HepG2 (cell line): ENCODE measurements at regions not wholly inside any gene's neighbourhood (a gene's known extent, or its start where the extent isn't known, plus 50 kb on each side); places are given as distances from the start of the nearest gene placed in this dataset.

Source experiments
- ATAC-seq: fragments of 200-7000 bp; cut with Tn5 transposase; 3 replicates; pipeline ENCODE4 v1.9.1; 2020; ENCODE audit warnings: mild to moderate bottlenecking, moderate library complexity
- BruUV-seq: library from RNA; stranded (reverse); fragments of 400-500 nt; replicated peaks from 2 replicates; lab custom pipeline; 2021; lab: Mats Ljungman, UMichigan
- CTCF ChIA-PET: fragments of 300-600 bp; formaldehyde crosslinking; extraction: SDS; loops from one replicate; lab custom pipeline; 2021; ENCODE audit warnings: low total read pairs, inconsistent platforms, low intra/inter-chr PET ratio; lab: Yijun Ruan, JAX
- POLR2A ChIA-PET: fragments of 350-600 bp; sonication (Branson Sonifier 250); formaldehyde crosslinking; loops from one replicate; lab custom pipeline; 2020; ENCODE audit warnings: antibody characterized with exemption, inconsistent platforms; lab: Yijun Ruan, JAX
- DNase-seq: peaks from one replicate; pipeline ENCODE4 v3.0.0-alpha.2; 2015; ENCODE audit warnings: low spot score
- FAIRE-seq: peaks from 3 replicates; lab custom pipeline; 2011; peaks lifted over from hg19 to GRCh38; lab: Jason Lieb, UNC
- H2AFZ ChIP-seq: one replicate; pipeline ENCODE4 v1.6.1; 2011; ENCODE audit warnings: low read length, inconsistent platforms
- H3K27ac ChIP-seq: fragments of 300-600 bp; 3 replicates; pipeline ENCODE4 v1.8.0; 2011; ENCODE audit warnings: mixed run types, mild to moderate bottlenecking, mixed read lengths, low read length, inconsistent platforms; ENCODE audit not compliant: insufficient read depth; ENCODE audit errors: extremely low read length
- H3K27me3 ChIP-seq, 2 experiments: fragments of 200-600 bp in 1 of 2; 2 replicates in 1 of 2; 3 replicates in 1 of 2; pipeline versions ENCODE4 v1.6.0 to v1.8.0; 2011; ENCODE audit warnings: low read length in 2 of 2, mild to moderate bottlenecking in 2 of 2, moderate library complexity in 2 of 2, inconsistent platforms in 1 of 2; ENCODE audit not compliant: insufficient read depth in 2 of 2, control insufficient read depth in 1 of 2
- H3K36me3 ChIP-seq, 2 experiments: fragments of 200-600 bp in 1 of 2; replicated peaks in 1 of 2; 2 replicates in 1 of 2; 3 replicates in 1 of 2; pipeline versions ENCODE4 v1.5.1 to v1.8.0; 2011; ENCODE audit warnings: low read length in 2 of 2, inconsistent platforms in 1 of 2; ENCODE audit not compliant: insufficient read depth in 2 of 2, control insufficient read depth in 1 of 2
- H3K4me1 ChIP-seq: 2 replicates; pipeline ENCODE4 v1.5.1; 2012; ENCODE audit warnings: low read length, inconsistent platforms; ENCODE audit not compliant: insufficient read depth
- H3K4me2 ChIP-seq: 2 replicates; pipeline ENCODE4 v1.6.0; 2011; ENCODE audit warnings: low read depth, low read length, inconsistent platforms
- H3K4me3 ChIP-seq, 3 experiments: fragments of 200-600 bp in 1 of 3; sonication (generic), shearing (Covaris generic) in 1 of 3; replicated peaks in 1 of 3; 2 replicates each; pipeline ENCODE4 v1.5.1; 2011 to 2016; ENCODE audit warnings: low read length in 3 of 3, inconsistent platforms in 2 of 3, low read depth in 2 of 3, mild to moderate bottlenecking in 2 of 3, control low read depth in 1 of 3, mixed read lengths in 1 of 3; ENCODE audit not compliant: insufficient read depth in 1 of 3
- H3K79me2 ChIP-seq: one replicate; pipeline ENCODE4 v1.6.1; 2011; ENCODE audit warnings: low read length, inconsistent platforms; ENCODE audit not compliant: insufficient read depth
- H3K9ac ChIP-seq: 2 replicates; pipeline ENCODE4 v1.6.0; 2011; ENCODE audit warnings: mild to moderate bottlenecking, low read depth, low read length, inconsistent platforms; ENCODE audit not compliant: insufficient read depth
- H3K9me3 ChIP-seq: 2 replicates; pipeline ENCODE4 v1.5.1; 2012; ENCODE audit warnings: mild to moderate bottlenecking, low read length
- H4K20me1 ChIP-seq: 2 replicates; pipeline ENCODE4 v1.6.0; 2011; ENCODE audit warnings: inconsistent platforms, mild to moderate bottlenecking, low read length, moderate library complexity; ENCODE audit not compliant: insufficient read depth
- CREM ChIP-seq, 2 experiments: sonication (generic) in 1 of 2; formaldehyde crosslinking in 1 of 2; IDR thresholded peaks; 2 replicates each; pipeline versions ENCODE4 v1.4.0 to v1.6.1; 2016 to 2020; ENCODE audit warnings: antibody characterized with exemption in 1 of 2, mild to moderate bottlenecking in 1 of 2, missing genetic modification reagents in 1 of 2
- EED ChIP-seq: sonication (generic); formaldehyde crosslinking; IDR thresholded peaks from 2 replicates; pipeline ENCODE4 v1.5.0; 2020; ENCODE audit warnings: mild to moderate bottlenecking, missing genetic modification reagents
- FIP1L1 ChIP-seq: fragments of 200-400 bp; formaldehyde crosslinking; IDR thresholded peaks from 2 replicates; pipeline ENCODE4 v1.6.1; 2018; ENCODE audit warnings: low read depth, mild to moderate bottlenecking, low read length, moderate library complexity, borderline replicate concordance; ENCODE audit not compliant: insufficient read depth
- GTF3A ChIP-seq: sonication (generic); formaldehyde crosslinking; conservative IDR thresholded peaks from 2 replicates; pipeline ENCODE4 v1.4.0; 2020; ENCODE audit warnings: mild to moderate bottlenecking, missing genetic modification reagents
- NR2F2 ChIP-seq: IDR thresholded peaks from 2 replicates; pipeline ENCODE4 v1.6.1; 2012; ENCODE audit warnings: low read depth, inconsistent platforms, borderline replicate concordance
- SMYD3 ChIP-seq: sonication (generic); formaldehyde crosslinking; IDR thresholded peaks from 2 replicates; pipeline ENCODE4 v1.8.1; 2023; ENCODE audit warnings: mild to moderate bottlenecking, missing genetic modification reagents
- THAP11 ChIP-seq: IDR thresholded peaks from 2 replicates; pipeline ENCODE4 v1.6.1; 2016; ENCODE audit warnings: missing biosample characterization, missing genetic modification reagents
- ZBTB7A ChIP-seq: sonication (generic); formaldehyde crosslinking; IDR thresholded peaks from 2 replicates; pipeline ENCODE4 v1.8.0; 2022; ENCODE audit warnings: mild to moderate bottlenecking, missing genetic modification reagents
- ZBTB7B ChIP-seq: sonication (generic); formaldehyde crosslinking; IDR thresholded peaks from 2 replicates; pipeline ENCODE4 v1.4.0; 2020; ENCODE audit warnings: missing genetic modification reagents
- ZNF260 ChIP-seq: sonication (generic); formaldehyde crosslinking; IDR thresholded peaks from 2 replicates; pipeline ENCODE4 v1.4.0; 2020; ENCODE audit warnings: missing genetic modification reagents, low read depth, mild to moderate bottlenecking, borderline replicate concordance
- ZNF775 ChIP-seq: sonication (generic); formaldehyde crosslinking; IDR thresholded peaks from 2 replicates; pipeline ENCODE4 v1.4.0; 2020; ENCODE audit warnings: missing genetic modification reagents, mild to moderate bottlenecking, moderate library complexity, borderline replicate concordance
- WGBS: methylation state at CpG from one replicate; pipeline ENCODE4 v1.1.6; 2017; ENCODE audit warnings: low lambda C conversion rate; 5-methylcytosine and 5-hydroxymethylcytosine counted together
- in situ Hi-C: cut with HindIII; loops from 2 replicates; pipeline ENCODE4 v1.10.0; 2017; ENCODE audit warnings: low pct_unique_long_range_greater_than_20kb; ENCODE audit not compliant: extremely low pct_ligation_motif_present
- intact Hi-C: fragments of 100-400 bp; cut with micrococcal nuclease; formaldehyde crosslinking; loops from one replicate; pipeline ENCODE4 v1.10.0; 2022; ENCODE audit not compliant: unreplicated experiment
- TF ChIP-seq, protein P1 (sequence below): IDR thresholded peaks from 2 replicates; pipeline ENCODE4 v1.6.1; 2012; ENCODE audit warnings: low read length, improper control_type of control experiment
- TF ChIP-seq, protein P2 (sequence below): sonication (generic); formaldehyde crosslinking; IDR thresholded peaks from 2 replicates; pipeline ENCODE4 v1.9.0; 2021; ENCODE audit warnings: missing genetic modification reagents, borderline replicate concordance
- TF ChIP-seq, protein P3 (sequence below): IDR thresholded peaks from 2 replicates; pipeline ENCODE4 v1.6.1; 2016; ENCODE audit warnings: missing genetic modification reagents, missing compliant biosample characterization

DNA sequence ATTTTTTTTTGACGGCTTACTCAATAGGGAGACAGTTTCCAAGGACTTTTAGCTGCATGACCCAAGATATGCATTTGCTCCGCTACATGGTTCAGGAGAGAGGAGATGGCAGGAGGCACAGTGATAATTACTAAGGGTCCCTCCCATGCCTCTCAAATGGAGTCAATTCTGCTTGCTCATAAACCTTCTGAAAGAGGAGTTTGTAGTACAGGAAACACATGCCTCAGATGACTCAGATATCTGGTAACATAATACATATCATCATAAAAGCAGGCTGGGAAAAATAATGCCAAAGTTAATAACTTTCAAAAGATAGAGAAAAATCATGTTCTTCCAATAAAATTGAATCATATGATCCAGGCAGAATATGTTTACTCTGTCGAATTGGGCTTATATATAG, 97.6 kb upstream of the DEFB112 start:
- Histone ChIP-seq H2AFZ (no peak overlapping the region), H3K9ac (no peak overlapping the region), H3K4me2 (no peak overlapping the region), H3K27me3 (no peaks in the 10 kb centered on the region), H4K20me1 (no peaks in the 10 kb centered on the region), H3K27ac (no peak overlapping the region), H3K4me1 (no peaks in the 10 kb centered on the region), H3K36me3 (no peaks in the 10 kb centered on the region), H3K4me3 (no peak overlapping the region), H3K79me2 (no peaks in the 10 kb centered on the region), H3K9me3 (no peaks in the 10 kb centered on the region)
- POLR2A ChIA-PET, result no interaction called here
- intact Hi-C loops (no loop called here), in situ Hi-C loops (loop anchor here (25.0 kb wide), 1 partner anchor 640 kb away; no protein-coding TSS in a partner anchor)
- no peak for TF ChIP-seq THAP11 (CRISPR knock-in tag)
- TF ChIP-seq, protein P1, sequence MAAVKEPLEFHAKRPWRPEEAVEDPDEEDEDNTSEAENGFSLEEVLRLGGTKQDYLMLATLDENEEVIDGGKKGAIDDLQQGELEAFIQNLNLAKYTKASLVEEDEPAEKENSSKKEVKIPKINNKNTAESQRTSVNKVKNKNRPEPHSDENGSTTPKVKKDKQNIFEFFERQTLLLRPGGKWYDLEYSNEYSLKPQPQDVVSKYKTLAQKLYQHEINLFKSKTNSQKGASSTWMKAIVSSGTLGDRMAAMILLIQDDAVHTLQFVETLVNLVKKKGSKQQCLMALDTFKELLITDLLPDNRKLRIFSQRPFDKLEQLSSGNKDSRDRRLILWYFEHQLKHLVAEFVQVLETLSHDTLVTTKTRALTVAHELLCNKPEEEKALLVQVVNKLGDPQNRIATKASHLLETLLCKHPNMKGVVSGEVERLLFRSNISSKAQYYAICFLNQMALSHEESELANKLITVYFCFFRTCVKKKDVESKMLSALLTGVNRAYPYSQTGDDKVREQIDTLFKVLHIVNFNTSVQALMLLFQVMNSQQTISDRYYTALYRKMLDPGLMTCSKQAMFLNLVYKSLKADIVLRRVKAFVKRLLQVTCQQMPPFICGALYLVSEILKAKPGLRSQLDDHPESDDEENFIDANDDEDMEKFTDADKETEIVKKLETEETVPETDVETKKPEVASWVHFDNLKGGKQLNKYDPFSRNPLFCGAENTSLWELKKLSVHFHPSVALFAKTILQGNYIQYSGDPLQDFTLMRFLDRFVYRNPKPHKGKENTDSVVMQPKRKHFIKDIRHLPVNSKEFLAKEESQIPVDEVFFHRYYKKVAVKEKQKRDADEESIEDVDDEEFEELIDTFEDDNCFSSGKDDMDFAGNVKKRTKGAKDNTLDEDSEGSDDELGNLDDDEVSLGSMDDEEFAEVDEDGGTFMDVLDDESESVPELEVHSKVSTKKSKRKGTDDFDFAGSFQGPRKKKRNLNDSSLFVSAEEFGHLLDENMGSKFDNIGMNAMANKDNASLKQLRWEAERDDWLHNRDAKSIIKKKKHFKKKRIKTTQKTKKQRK, result no peak
- no peak for TF ChIP-seq ZNF775 (CRISPR knock-in tag)
- no peak for TF ChIP-seq ZNF260 (CRISPR knock-in tag)
- no peak for TF ChIP-seq SMYD3 (CRISPR knock-in tag)
- WGBS, result 34% methylated on average over 3 of the region's 3 CpGs
- FAIRE-seq (no peak), ATAC-seq (no peak), DNase-seq (no peak)
- CTCF ChIA-PET, result no interaction called here
- no TSS peak for BruUV-seq

DNA sequence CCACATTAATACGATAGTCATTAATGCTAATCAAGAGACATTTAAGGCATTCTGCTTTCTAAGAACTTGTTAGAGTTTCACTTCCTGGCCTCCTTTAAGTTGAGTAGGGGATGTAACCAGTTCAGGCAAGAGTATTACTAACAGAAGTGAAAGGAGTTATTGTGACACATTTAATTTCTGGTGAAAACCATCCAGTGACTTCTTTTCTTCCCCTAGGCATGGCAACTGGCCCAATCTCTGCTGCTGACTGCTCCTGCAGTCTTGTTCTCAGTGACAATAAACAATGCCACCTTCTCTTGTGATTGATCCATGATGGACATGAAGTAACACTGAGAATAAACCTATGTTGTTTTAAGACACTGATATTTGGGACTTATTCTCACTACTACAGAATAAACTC, 130.9 kb upstream of the DEFB112 start:
- ATAC-seq, result no peak
- Histone ChIP-seq H3K36me3 (no peaks in the 10 kb centered on the region), H3K9me3 (no peaks in the 10 kb centered on the region), H3K4me1 (no peaks in the 10 kb centered on the region), H3K27ac (no peak overlapping the region), H4K20me1 (no peaks in the 10 kb centered on the region), H3K9ac (no peak overlapping the region), H3K27me3 (no peaks in the 10 kb centered on the region), H3K79me2 (no peaks in the 10 kb centered on the region), H3K4me2 (no peak overlapping the region), H2AFZ (no peak overlapping the region), H3K4me3 (no peak overlapping the region)
- WGBS, result 8% methylated on average over 1 of the region's 1 CpG
- intact Hi-C loops, result no loop called here
- in situ Hi-C loops, result no loop called here
- no TSS peak for BruUV-seq
- no peak for FAIRE-seq
- POLR2A ChIA-PET, result no interaction called here
- CTCF ChIA-PET, result no interaction called here
- DNase-seq, result no peak
- no peak for TF ChIP-seq GTF3A
- TF ChIP-seq, protein P2, sequence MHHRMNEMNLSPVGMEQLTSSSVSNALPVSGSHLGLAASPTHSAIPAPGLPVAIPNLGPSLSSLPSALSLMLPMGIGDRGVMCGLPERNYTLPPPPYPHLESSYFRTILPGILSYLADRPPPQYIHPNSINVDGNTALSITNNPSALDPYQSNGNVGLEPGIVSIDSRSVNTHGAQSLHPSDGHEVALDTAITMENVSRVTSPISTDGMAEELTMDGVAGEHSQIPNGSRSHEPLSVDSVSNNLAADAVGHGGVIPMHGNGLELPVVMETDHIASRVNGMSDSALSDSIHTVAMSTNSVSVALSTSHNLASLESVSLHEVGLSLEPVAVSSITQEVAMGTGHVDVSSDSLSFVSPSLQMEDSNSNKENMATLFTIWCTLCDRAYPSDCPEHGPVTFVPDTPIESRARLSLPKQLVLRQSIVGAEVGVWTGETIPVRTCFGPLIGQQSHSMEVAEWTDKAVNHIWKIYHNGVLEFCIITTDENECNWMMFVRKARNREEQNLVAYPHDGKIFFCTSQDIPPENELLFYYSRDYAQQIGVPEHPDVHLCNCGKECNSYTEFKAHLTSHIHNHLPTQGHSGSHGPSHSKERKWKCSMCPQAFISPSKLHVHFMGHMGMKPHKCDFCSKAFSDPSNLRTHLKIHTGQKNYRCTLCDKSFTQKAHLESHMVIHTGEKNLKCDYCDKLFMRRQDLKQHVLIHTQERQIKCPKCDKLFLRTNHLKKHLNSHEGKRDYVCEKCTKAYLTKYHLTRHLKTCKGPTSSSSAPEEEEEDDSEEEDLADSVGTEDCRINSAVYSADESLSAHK (CRISPR knock-in tag), result no peak
- TF ChIP-seq EED (CRISPR knock-in tag), result no peak
- TF ChIP-seq FIP1L1, result no peak
- TF ChIP-seq ZBTB7B (CRISPR knock-in tag), result no peak
- TF ChIP-seq ZBTB7A (CRISPR knock-in tag), result no peak
- TF ChIP-seq, protein P3, sequence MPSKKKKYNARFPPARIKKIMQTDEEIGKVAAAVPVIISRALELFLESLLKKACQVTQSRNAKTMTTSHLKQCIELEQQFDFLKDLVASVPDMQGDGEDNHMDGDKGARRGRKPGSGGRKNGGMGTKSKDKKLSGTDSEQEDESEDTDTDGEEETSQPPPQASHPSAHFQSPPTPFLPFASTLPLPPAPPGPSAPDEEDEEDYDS (CRISPR knock-in tag), result no peak
- TF ChIP-seq NR2F2, result no peak
- TF ChIP-seq CREM (IDR thresholded peaks at IDR 0.05), result no peak
- TF ChIP-seq CREM (CRISPR knock-in tag; IDR thresholded peaks at IDR 0.05), result no peak
